Neuron (in vitro differentiated cells): ENCODE measurements at regions not wholly inside any gene's neighbourhood (a gene's known extent, or its start where the extent isn't known, plus 50 kb on each side); places are given as distances from the start of the nearest gene placed in this dataset.
"Not testable (repeated sequence)": the region's sequence is repeated elsewhere in the genome, so short reads cannot be mapped to it uniquely, and the experiment has no call there.

Experiments used
- H2AFZ ChIP-seq: one replicate; pipeline ENCODE4 v1.6.1; 2013; ENCODE audit warnings: low read depth, mild to moderate bottlenecking, inconsistent platforms, low read length, moderate library complexity
- H3K27me3 ChIP-seq: one replicate; pipeline ENCODE4 v1.6.1; 2013; ENCODE audit warnings: low read length; ENCODE audit not compliant: insufficient read depth
- H3K36me3 ChIP-seq: one replicate; pipeline ENCODE4 v1.6.1; 2013; ENCODE audit warnings: low read length; ENCODE audit not compliant: insufficient read depth
- H3K4me1 ChIP-seq: one replicate; pipeline ENCODE4 v1.6.1; 2013; ENCODE audit warnings: low read length; ENCODE audit not compliant: insufficient read depth
- H3K4me3 ChIP-seq: 2 replicates; pipeline ENCODE4 v1.5.1; 2013; ENCODE audit warnings: mild to moderate bottlenecking, low read length, moderate library complexity
- H3K9me3 ChIP-seq: one replicate; pipeline ENCODE4 v1.6.1; 2013; ENCODE audit warnings: low read length

DNA sequence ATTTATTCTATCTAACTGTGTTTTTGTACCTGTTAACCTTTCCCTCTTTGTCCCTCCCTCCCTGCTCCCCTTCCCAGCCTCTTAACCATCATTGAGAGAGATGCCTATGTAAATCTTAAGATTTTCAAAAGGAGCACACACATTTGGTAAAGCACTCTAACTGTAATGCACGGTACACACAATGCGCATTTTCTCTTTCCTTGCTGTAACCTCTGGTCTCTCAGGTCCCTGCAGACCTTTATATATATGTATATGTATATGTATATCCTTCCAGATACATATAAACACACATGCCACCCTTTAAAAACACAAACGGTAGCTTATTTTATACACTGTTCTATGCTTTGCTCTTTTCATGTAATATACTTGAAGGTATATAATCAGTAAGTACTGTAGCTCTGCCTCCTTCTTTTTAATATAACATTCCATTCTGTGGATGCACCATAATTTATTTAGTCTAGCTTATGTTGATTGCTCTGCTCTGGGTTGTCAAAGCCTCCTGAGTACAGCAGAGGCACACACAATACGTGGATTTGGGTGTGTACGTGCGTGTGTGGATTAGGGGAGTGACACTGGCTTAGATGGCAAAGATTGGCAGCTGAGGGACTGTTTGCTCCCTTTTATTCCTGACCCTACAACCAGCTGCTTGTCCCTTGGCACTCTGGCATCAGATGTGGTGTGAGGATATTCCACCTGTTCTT lies 118.4 kb upstream of the PTPN20 start:
- not testable (repeated sequence) for H3K4me1 ChIP-seq, H3K4me3 ChIP-seq, H3K36me3 ChIP-seq, H3K27me3 ChIP-seq, H2AFZ ChIP-seq, H3K9me3 ChIP-seq

DNA sequence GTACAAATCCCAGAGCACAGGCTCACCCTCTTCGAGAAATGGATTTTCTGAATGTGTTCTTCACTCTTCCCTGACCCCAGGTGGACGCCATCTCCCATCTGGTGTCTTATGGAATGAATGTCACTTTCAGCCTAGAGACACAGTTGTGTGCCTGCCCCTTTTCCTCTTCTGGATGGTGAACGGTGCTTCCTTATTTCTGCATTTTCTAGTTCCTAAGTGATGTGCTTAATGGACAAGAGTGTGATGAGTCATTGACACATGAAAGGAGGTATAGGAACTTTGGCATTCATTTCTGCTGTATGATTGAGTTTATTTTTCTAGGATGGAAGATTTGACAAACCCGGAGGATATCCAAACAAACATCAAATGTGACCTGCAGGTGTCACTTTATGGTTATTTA lies 114.9 kb upstream of the PTPN20 start:
- H3K4me3 ChIP-seq, H3K27me3 ChIP-seq, H3K36me3 ChIP-seq, H3K9me3 ChIP-seq, H3K4me1 ChIP-seq, H2AFZ ChIP-seq: not testable (repeated sequence)

DNA sequence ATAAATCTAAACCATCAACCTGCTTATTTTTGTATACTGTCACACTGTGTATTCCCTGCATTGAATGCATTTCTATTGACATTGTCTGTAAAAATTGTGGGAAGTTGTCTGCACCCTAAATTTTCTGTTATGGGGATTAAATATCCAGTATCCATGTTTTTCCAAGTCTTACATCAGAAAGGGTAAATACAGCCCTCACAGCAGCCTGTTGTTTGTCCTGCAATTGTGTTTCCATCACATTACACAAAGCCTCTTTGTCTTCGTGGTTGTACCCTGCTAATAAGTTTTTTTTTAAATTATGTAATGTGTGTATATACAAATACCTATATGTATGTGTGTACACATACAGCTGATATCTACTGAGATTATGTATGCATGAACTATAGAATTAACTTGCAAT lies 109.2 kb upstream of the PTPN20 start:
- not testable (repeated sequence) for H2AFZ ChIP-seq, H3K36me3 ChIP-seq, H3K9me3 ChIP-seq, H3K4me3 ChIP-seq, H3K4me1 ChIP-seq, H3K27me3 ChIP-seq

DNA sequence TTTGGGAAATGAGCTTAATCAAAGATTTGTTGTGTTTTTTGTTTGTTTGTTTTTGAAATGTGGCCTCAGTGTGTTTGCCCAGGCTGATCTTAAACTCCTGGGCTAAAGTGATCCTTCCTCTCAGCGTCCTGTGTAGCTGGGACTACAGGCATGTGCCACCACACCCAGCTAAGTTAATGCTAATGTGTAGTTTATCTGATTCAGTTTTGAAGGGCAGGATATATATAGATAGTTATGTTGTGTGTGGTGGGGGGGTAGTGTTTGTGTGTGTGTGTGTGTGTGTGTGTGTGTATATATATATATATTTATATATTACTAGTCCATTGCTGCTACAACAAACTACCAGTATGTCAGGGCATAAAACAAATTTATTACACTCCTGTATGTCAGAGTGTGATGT lies 108.1 kb upstream of the PTPN20 start:
- H3K4me1 ChIP-seq, H3K27me3 ChIP-seq, H3K4me3 ChIP-seq, H3K36me3 ChIP-seq, H3K9me3 ChIP-seq, H2AFZ ChIP-seq: not testable (repeated sequence)

DNA sequence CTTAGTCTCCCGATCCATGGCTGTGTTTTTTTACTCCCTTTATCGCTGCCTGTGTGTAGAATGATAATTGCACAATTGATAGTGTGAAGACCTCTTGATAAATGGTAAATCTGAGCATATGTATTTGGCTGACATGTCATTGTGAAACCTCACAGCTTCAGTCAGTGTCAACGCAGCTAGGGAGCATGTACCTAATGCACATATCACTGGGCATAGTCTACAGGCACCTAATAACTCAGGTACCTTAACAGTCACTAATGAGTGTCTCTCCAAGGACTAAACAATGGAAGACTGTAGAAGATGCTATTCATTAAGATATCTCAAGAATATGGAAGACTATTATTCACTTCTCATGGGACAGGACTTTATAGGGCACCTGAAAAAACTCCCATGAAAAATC lies 101.0 kb upstream of the PTPN20 start:
- not testable (repeated sequence) for H3K27me3 ChIP-seq, H3K4me1 ChIP-seq, H3K9me3 ChIP-seq, H3K36me3 ChIP-seq, H3K4me3 ChIP-seq, H2AFZ ChIP-seq

DNA sequence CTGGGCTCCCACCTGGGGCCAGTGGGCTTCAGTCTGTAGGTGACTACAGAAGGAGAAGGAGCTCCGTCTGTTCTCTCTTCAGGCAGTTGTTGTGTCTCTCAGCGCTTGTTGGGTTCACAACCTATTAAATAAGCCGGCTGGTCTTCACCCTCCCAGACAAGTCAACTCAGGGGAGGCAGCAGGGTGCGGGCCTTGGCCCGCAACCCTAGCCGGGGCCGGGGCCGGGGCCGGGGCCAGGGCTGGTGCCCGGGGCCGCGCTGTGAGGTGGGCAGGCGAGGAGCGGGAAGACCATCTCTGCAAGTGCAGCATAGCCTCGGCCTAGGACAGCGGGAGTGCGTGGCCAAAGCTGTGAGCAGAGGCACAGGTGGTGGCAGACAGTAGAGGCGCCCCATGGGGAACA lies 95.1 kb upstream of the PTPN20 start:
- not testable (repeated sequence) for H3K36me3 ChIP-seq, H3K4me3 ChIP-seq, H3K27me3 ChIP-seq, H2AFZ ChIP-seq, H3K9me3 ChIP-seq, H3K4me1 ChIP-seq

DNA sequence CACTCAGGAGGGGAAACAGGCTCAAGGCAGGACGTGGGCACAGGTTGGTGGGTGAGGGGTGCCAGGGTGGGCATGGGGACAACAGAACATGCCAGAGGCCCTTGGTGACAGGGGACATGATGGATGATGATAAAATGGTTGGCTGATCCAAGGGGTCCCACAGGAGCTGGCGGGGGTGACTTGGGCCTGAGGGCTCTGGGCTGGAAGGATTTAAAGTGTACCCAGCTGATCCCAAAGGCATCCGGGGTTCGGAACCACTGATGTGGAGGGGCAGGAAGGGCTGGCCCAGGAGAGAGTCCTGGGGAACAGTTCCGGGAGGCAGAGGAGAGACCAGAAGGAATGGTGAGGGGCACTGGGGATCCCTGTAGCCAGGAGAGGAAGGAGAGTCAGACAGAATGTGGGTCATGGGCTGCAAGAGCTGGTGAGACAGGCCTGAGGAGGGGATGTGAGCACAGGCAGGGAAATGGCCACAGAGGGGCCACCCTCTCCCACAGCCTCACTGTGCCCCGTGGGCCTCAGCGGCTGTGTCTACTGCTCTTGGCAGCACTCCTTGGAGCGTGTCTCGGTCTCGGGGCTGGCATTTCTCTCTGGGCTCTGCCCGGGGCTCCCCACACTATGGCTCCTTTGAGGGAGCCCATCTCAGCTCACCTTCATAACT lies 70.7 kb upstream of the PTPN20 start:
- H3K4me3 ChIP-seq, H3K27me3 ChIP-seq, H3K4me1 ChIP-seq, H3K9me3 ChIP-seq, H3K36me3 ChIP-seq, H2AFZ ChIP-seq: not testable (repeated sequence)

DNA sequence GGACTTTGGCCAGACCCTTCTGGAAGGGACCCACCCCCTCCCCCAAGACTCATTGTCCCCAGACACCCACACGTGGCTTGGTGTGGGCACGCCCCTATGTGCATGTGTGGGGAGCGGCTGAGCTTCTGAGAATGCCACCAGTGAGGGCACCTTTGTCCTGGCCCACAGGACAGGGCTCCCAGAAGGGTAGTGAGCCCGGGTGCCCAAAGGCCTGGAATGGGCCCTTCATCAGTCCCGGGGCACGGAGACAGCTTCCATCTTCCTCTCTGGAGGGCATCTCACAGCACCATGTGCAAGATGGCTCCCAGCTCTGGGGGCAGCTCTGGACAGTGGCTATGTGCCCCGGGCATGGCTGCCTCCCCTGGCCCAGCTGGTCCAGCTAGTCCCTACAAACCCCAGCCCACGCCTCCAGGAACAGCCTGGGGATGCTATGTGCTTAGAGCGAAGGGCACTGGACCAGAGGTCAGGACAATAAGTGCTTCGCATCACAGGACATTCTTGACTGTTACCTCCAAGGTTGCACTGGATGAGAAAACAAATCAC lies 70.1 kb upstream of the PTPN20 start:
- not testable (repeated sequence) for H3K36me3 ChIP-seq

DNA sequence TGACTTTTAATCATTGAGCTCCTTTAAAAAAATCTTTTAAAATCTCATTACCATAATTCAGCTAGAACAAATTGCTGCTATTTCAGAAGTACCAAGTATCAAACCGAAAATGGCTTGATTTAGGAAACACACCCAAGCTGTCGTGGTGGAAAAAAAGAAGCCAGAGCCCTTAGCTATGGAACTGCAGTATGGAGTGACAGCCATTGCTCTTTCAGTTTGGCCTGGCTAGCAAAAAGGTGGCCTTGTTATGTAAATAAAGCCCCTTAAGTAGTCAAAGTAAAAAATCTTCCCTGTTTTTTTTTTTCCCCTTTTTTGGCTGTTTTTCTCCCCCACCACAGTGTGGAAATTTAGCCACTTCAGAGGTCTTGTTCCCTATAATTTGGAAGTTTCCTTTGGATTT lies 66.0 kb upstream of the PTPN20 start:
- not testable (repeated sequence) for H3K36me3 ChIP-seq, H3K4me3 ChIP-seq, H2AFZ ChIP-seq, H3K9me3 ChIP-seq, H3K4me1 ChIP-seq, H3K27me3 ChIP-seq

More for the DNA sequence above, 70.1 kb upstream of the PTPN20 start:
- not testable (repeated sequence) for H2AFZ ChIP-seq, H3K4me1 ChIP-seq, H3K9me3 ChIP-seq, H3K27me3 ChIP-seq, H3K4me3 ChIP-seq

DNA sequence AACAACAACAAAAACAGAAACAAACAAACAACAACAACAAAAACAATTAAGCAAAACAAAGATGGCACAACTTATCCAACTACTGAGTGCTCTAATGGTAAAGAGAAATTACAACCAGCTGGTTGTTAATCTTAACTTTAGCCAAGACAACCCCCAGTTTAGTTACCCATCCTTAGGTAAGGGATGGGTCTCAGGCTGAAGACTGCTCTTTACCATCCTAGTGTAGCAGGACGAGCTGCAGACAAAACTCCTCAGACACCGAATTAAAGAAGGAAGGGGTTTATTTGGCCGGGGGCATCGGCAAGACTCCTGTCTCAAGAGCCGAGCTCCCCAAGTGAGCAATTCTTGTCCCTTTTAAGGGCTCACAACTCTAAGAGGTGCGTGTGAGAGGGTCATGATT lies 65.6 kb upstream of the PTPN20 start:
- not testable (repeated sequence) for H2AFZ ChIP-seq, H3K36me3 ChIP-seq, H3K9me3 ChIP-seq, H3K27me3 ChIP-seq, H3K4me3 ChIP-seq, H3K4me1 ChIP-seq

DNA sequence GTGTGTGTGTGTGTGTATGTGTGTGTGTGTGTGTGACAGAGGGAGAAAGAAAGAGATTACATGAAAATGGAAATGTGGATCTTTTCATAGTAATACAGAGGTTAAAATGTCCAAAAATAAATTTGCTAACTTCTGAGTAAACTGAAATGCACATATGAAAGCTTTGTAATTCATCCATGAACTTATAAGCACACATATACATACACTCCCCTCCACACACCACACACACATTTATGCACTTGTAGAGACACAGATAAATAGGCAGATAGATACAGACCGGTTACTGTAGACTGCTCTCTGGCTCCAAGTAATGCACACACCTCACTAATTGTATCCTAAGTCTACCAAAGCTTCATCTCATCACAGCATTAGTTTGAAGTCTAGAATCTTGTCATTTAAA lies 50.5 kb upstream of the PTPN20 start:
- not testable (repeated sequence) for H3K27me3 ChIP-seq, H3K4me3 ChIP-seq, H3K36me3 ChIP-seq, H2AFZ ChIP-seq, H3K9me3 ChIP-seq, H3K4me1 ChIP-seq
